ENCODE measurements at regions not wholly inside any gene's neighbourhood (a gene's known extent, or its start where the extent isn't known, plus 50 kb on each side); places are given as distances from the start of the nearest gene placed in this dataset.

- Mint-ChIP-seq H3K27me3 (ENCODE audit: low read depth) (peaks cover 4% of the 10 kb centered on the region), H3K4me3 (no peak overlapping the region), H3K36me3 (ENCODE audit: low read depth) (no peaks in the 10 kb centered on the region), H3K27ac (no peak overlapping the region), H3K9me3 (no peaks in the 10 kb centered on the region), H3K4me1 (ENCODE audit: low read depth) (no peaks in the 10 kb centered on the region)
- DNase-seq (ENCODE audit: low spot score), result no peak
Measured at GRCh38 chr1:78830321-78830720, 176.2 kb downstream of the ADGRL4 start.

- DNase-seq (ENCODE audit: low spot score), result no peak
- Mint-ChIP-seq H3K4me1 (ENCODE audit: low read depth) (peaks cover 3% of the 10 kb centered on the region), H3K27me3 (ENCODE audit: low read depth) (peaks cover 4% of the 10 kb centered on the region), H3K4me3 (no peak overlapping the region), H3K36me3 (ENCODE audit: low read depth) (no peaks in the 10 kb centered on the region), H3K9me3 (no peaks in the 10 kb centered on the region), H3K27ac (no peak overlapping the region)
Measured at GRCh38 chr1:78831731-78832360, 174.7 kb downstream of the ADGRL4 start.

- no peak for DNase-seq (ENCODE audit: low spot score)
- Mint-ChIP-seq H3K27ac (no peak overlapping the region), H3K4me3 (no peak overlapping the region), H3K4me1 (ENCODE audit: low read depth) (peaks cover 7% of the 10 kb centered on the region), H3K9me3 (no peaks in the 10 kb centered on the region), H3K27me3 (ENCODE audit: low read depth) (peaks cover 4% of the 10 kb centered on the region), H3K36me3 (ENCODE audit: low read depth) (no peaks in the 10 kb centered on the region)
Measured at GRCh38 chr1:78833491-78833890, 173.0 kb downstream of the ADGRL4 start.

- Mint-ChIP-seq H3K4me3 (no peak overlapping the region), H3K27me3 (ENCODE audit: low read depth) (peaks cover 4% of the 10 kb centered on the region), H3K4me1 (ENCODE audit: low read depth) (peaks cover 7% of the 10 kb centered on the region), H3K27ac (no peak overlapping the region), H3K9me3 (no peaks in the 10 kb centered on the region), H3K36me3 (ENCODE audit: low read depth) (no peaks in the 10 kb centered on the region)
- DNase-seq (ENCODE audit: low spot score), result no peak
Measured at GRCh38 chr1:78834201-78834741, 172.3 kb downstream of the ADGRL4 start.

GRCh38 chr1:78836726-78837125, 169.8 kb downstream of the ADGRL4 start:
- Mint-ChIP-seq H3K4me3 (peak overlapping the region; percentile 34), H3K9me3 (no peaks in the 10 kb centered on the region), H3K4me1 (ENCODE audit: low read depth) (peaks cover 7% of the 10 kb centered on the region), H3K27me3 (ENCODE audit: low read depth) (peaks cover 4% of the 10 kb centered on the region), H3K27ac (no peak overlapping the region), H3K36me3 (ENCODE audit: low read depth) (no peaks in the 10 kb centered on the region)
- no peak for DNase-seq (ENCODE audit: low spot score)

- no peak for DNase-seq (ENCODE audit: low spot score)
- Mint-ChIP-seq H3K27ac (no peak overlapping the region), H3K9me3 (no peaks in the 10 kb centered on the region), H3K4me1 (ENCODE audit: low read depth) (peaks cover 7% of the 10 kb centered on the region), H3K36me3 (ENCODE audit: low read depth) (no peaks in the 10 kb centered on the region), H3K4me3 (no peak overlapping the region), H3K27me3 (ENCODE audit: low read depth) (no peaks in the 10 kb centered on the region)
Measured at GRCh38 chr1:78839704-78840277, 166.7 kb downstream of the ADGRL4 start.

Measured in T-helper 2 cell treated with Interferon-gamma antibody and Interleukin-4, amounts not matched to agents 5 μg/mL and 100 μg/mL, for 36 hours (primary cell).